ENCODE measurements at regions not wholly inside any gene's neighbourhood (a gene's known extent, or its start where the extent isn't known, plus 50 kb on each side); places are given as distances from the start of the nearest gene placed in this dataset.

- H3K27ac ChIP-seq, result no peak overlapping the region
- TF ChIP-seq, protein P1, sequence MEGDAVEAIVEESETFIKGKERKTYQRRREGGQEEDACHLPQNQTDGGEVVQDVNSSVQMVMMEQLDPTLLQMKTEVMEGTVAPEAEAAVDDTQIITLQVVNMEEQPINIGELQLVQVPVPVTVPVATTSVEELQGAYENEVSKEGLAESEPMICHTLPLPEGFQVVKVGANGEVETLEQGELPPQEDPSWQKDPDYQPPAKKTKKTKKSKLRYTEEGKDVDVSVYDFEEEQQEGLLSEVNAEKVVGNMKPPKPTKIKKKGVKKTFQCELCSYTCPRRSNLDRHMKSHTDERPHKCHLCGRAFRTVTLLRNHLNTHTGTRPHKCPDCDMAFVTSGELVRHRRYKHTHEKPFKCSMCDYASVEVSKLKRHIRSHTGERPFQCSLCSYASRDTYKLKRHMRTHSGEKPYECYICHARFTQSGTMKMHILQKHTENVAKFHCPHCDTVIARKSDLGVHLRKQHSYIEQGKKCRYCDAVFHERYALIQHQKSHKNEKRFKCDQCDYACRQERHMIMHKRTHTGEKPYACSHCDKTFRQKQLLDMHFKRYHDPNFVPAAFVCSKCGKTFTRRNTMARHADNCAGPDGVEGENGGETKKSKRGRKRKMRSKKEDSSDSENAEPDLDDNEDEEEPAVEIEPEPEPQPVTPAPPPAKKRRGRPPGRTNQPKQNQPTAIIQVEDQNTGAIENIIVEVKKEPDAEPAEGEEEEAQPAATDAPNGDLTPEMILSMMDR (IDR thresholded peaks at IDR 0.05), result no peak
- peaks cover 0 to 64% (median 26%) of the 10 kb centered on the region in 3 donors for H3K36me3 ChIP-seq
- H3K4me1 ChIP-seq, result peaks cover 0 to 28% (median 11%) of the 10 kb centered on the region in 4 donors
- no peaks in the 10 kb centered on the region for H3K27me3 ChIP-seq
- DNase-seq, result no peak
- intact Hi-C loops (cut with DNase I; ENCODE audit: low total_unique reads), result no loop called here
- no peak overlapping the region for H3K4me3 ChIP-seq
- no peaks in the 10 kb centered on the region for H3K9me3 ChIP-seq
Measured at GRCh38 chr12:124489220-124489619, 78.2 kb downstream of the NCOR2 start.

DNA sequence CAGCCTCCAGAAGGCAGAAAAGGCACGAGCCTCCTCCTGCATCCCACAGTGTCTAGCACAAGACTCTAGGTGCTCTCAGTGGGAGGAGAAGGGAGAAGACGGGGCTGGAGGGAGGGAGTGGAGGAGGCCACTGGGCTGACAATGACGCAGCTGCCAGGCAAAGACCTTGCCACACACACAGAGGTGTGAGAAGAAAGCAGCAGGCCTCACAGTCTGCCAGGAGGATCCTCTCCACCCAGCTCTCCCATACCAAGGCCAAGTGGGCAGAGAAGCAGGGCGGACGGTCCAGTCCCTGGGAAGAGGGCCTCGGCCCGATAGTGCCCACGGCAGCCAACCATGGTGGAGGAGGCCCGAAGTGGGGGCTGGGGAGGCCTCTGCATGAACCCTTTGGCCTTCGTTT is 78.9 kb downstream of the NCOR2 start:
- intact Hi-C loops (cut with DNase I; ENCODE audit: low total_unique reads), result no loop called here
- Histone ChIP-seq H3K27ac (no peak overlapping the region), H3K36me3 (peaks cover 0 to 63% (median 30%) of the 10 kb centered on the region in 3 donors), H3K9me3 (no peaks in the 10 kb centered on the region), H3K27me3 (no peaks in the 10 kb centered on the region), H3K4me3 (no peak overlapping the region), H3K4me1 (peaks cover 0 to 26% (median 11%) of the 10 kb centered on the region in 4 donors)
- no peak for DNase-seq
- TF ChIP-seq, protein P1 (IDR thresholded peaks at IDR 0.05), result no peak

GRCh38 chr12:124487834-124488165 is 79.6 kb downstream of the NCOR2 start:
- H3K4me1 ChIP-seq, result peaks cover 0 to 19% (median 11%) of the 10 kb centered on the region in 4 donors
- intact Hi-C loops (cut with DNase I; ENCODE audit: low total_unique reads), result no loop called here
- peaks cover 0 to 63% (median 37%) of the 10 kb centered on the region in 3 donors for H3K36me3 ChIP-seq
- no peaks in the 10 kb centered on the region for H3K27me3 ChIP-seq
- no peak overlapping the region for H3K27ac ChIP-seq
- H3K4me3 ChIP-seq, result no peak overlapping the region
- H3K9me3 ChIP-seq, result no peaks in the 10 kb centered on the region
- TF ChIP-seq, protein P1 (IDR thresholded peaks at IDR 0.05), result no peak
- no peak for DNase-seq

GRCh38 chr12:124487066-124487833 is 80.2 kb downstream of the NCOR2 start:
- H3K27me3 ChIP-seq, result no peaks in the 10 kb centered on the region
- no peaks in the 10 kb centered on the region for H3K9me3 ChIP-seq
- peaks cover 0 to 63% (median 42%) of the 10 kb centered on the region in 3 donors for H3K36me3 ChIP-seq
- peaks cover 0 to 22% (median 11%) of the 10 kb centered on the region in 4 donors for H3K4me1 ChIP-seq
- DNase-seq, result no peak
- no peak overlapping the region for H3K4me3 ChIP-seq
- intact Hi-C loops (cut with DNase I; ENCODE audit: low total_unique reads), result no loop called here
- no peak overlapping the region for H3K27ac ChIP-seq
- TF ChIP-seq, protein P1 (IDR thresholded peaks at IDR 0.05), result no peak

- peaks cover 0 to 25% (median 9%) of the 10 kb centered on the region in 4 donors for H3K4me1 ChIP-seq
- H3K36me3 ChIP-seq, result peaks cover 0 to 63% (median 45%) of the 10 kb centered on the region in 3 donors
- H3K27ac ChIP-seq, result no peak overlapping the region
Measured at GRCh38 chr12:124486346-124486963, 81.0 kb downstream of the NCOR2 start.

More at GRCh38 chr12:124486346-124486963, 81.0 kb downstream of the NCOR2 start:
- Histone ChIP-seq H3K27me3 (no peaks in the 10 kb centered on the region), H3K9me3 (no peaks in the 10 kb centered on the region), H3K4me3 (no peak overlapping the region)
- DNase-seq, result no peak
- intact Hi-C loops (cut with DNase I; ENCODE audit: low total_unique reads), result no loop called here
- TF ChIP-seq, protein P1 (IDR thresholded peaks at IDR 0.05), result no peak

All from tibial artery (tissue), 4 donors.